Neutrophil (primary cell): ENCODE measurements at regions not wholly inside any gene's neighbourhood (a gene's known extent, or its start where the extent isn't known, plus 50 kb on each side); places are given as distances from the start of the nearest gene placed in this dataset.

ENCODE experiments used
- H3K27ac ChIP-seq: fragments of 200-600 bp; sonication (generic); 2 replicates; pipeline ENCODE4 v1.5.1; 2016; ENCODE audit warnings: mild to moderate bottlenecking, moderate library complexity
- H3K27me3 ChIP-seq: fragments of 200-600 bp; sonication (generic); 2 replicates; pipeline ENCODE4 v1.6.0; 2016; ENCODE audit warnings: mild to moderate bottlenecking
- H3K36me3 ChIP-seq: fragments of 200-600 bp; sonication (generic); 2 replicates; pipeline ENCODE4 v1.5.1; 2017
- H3K4me1 ChIP-seq, 2 experiments: fragments of 200-600 bp in 1 of 2; sonication (generic) in 1 of 2; 1 replicate in 1 of 2; 2 replicates in 1 of 2; pipeline versions ENCODE4 v1.5.1 to v1.6.1; 2013 to 2016; ENCODE audit warnings: low read depth in 1 of 2, low read length in 1 of 2, mild to moderate bottlenecking in 1 of 2, moderate library complexity in 1 of 2; ENCODE audit not compliant: control insufficient read depth in 1 of 2, insufficient read depth in 1 of 2
- H3K4me3 ChIP-seq, 2 experiments: fragments of 200-600 bp in 1 of 2; sonication (generic) in 1 of 2; 1 replicate in 1 of 2; 2 replicates in 1 of 2; pipeline ENCODE4 v1.5.1; 2013 to 2016; ENCODE audit warnings: low read depth in 1 of 2, low read length in 1 of 2, mild to moderate bottlenecking in 1 of 2, moderate library complexity in 1 of 2
- H3K9me3 ChIP-seq: fragments of 200-600 bp; sonication (generic); 2 replicates; pipeline ENCODE4 v1.5.1; 2016
- TF ChIP-seq, protein P1 (sequence below): fragments of 200-600 bp; sonication (generic); IDR thresholded peaks from 2 replicates; pipeline ENCODE4 v1.5.1; 2016; ENCODE audit warnings: antibody characterized with exemption

DNA sequence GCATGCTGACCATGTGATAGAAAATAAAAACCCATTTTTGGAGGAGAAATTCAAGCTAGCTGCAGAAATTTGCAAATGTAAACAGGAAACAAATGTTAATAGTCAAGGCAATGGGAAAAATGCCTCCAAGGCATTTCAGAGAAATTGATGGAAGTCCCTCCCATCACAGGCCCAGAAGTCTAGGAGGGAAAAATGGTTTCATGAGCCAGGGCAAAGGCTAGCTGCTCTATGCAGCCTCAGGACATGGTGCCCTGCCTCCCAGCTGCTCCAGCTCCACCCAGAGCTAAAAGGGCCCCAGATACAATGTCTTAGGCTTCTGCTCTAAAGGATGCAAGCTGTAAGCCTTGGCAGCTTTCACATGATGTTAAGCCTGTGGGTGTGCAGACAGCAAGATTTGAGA, 1419.4 kb upstream of the CELF4 start:
- H3K4me3 ChIP-seq, result no peak overlapping the region
- H3K27ac ChIP-seq, result no peak overlapping the region
- no peaks in the 10 kb centered on the region for H3K4me1 ChIP-seq

DNA sequence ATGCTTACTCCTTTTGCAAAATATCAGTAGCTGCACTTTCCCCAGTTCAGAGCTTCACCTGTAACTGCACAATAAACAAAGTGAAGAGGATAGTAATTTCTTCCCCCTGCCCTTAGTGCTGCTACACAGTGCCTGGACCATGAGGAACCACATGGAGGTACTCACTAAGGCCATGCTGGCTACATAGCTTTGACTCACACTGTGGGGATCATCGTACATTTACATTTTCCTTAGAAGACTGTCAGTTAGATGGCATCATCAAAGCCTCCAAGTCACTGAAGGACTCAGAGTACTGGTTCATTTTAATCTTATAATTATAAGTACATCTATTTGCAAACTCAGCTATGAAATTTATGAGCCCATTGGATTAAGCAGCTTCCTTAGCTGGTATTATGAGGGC, 1416.5 kb upstream of the CELF4 start:
- Histone ChIP-seq H3K9me3 (peaks cover 3% of the 10 kb centered on the region), H3K4me1 (no peaks in the 10 kb centered on the region), H3K27ac (no peak overlapping the region), H3K27me3 (no peaks in the 10 kb centered on the region), H3K36me3 (no peaks in the 10 kb centered on the region), H3K4me3 (no peak overlapping the region)
- TF ChIP-seq, protein P1, sequence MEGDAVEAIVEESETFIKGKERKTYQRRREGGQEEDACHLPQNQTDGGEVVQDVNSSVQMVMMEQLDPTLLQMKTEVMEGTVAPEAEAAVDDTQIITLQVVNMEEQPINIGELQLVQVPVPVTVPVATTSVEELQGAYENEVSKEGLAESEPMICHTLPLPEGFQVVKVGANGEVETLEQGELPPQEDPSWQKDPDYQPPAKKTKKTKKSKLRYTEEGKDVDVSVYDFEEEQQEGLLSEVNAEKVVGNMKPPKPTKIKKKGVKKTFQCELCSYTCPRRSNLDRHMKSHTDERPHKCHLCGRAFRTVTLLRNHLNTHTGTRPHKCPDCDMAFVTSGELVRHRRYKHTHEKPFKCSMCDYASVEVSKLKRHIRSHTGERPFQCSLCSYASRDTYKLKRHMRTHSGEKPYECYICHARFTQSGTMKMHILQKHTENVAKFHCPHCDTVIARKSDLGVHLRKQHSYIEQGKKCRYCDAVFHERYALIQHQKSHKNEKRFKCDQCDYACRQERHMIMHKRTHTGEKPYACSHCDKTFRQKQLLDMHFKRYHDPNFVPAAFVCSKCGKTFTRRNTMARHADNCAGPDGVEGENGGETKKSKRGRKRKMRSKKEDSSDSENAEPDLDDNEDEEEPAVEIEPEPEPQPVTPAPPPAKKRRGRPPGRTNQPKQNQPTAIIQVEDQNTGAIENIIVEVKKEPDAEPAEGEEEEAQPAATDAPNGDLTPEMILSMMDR, result no peak

More for the DNA sequence above, 1419.4 kb upstream of the CELF4 start:
- no peaks in the 10 kb centered on the region for H3K36me3 ChIP-seq
- TF ChIP-seq, protein P1, result no peak
- H3K27me3 ChIP-seq, result no peaks in the 10 kb centered on the region
- peaks cover 3% of the 10 kb centered on the region for H3K9me3 ChIP-seq

DNA sequence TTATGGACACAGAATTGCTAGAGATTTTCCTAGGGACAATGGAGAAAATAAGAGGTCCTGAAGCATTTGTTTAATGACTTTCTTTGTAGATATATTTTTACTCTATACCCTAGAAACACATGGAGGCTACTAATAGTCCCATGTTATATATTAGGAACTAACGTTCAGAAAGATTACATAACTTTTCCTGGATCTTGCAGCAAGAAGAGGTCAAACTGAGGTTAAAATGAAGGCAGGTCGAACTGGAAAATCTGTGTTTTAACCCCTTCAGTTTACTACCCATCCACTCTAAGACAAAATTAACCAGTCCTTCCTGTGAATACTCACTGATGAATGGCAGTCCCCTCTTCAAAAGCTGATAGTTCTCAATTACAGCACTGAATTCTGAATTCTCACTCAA, 1415.8 kb upstream of the CELF4 start:
- TF ChIP-seq, protein P1, result no peak
- Histone ChIP-seq H3K36me3 (no peaks in the 10 kb centered on the region), H3K4me1 (no peaks in the 10 kb centered on the region)

DNA sequence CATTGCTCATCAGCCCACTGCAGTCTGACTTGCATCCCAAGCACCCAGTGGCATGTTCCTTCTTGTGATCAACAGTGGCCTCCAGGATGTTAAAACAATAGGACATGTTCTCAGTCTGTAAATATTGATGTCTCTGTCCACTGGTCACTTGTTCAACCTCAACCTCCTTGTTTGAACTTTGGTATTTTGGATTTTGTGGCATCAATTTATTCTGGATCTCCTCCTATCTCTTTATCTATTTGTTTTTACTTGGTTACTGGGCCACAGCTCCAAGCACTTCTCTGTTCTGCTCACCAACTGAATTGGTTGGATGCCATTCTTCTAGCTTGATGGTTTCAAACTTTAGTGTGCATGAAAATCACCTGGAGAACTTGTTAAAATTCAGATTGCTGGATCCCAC, 1414.8 kb upstream of the CELF4 start:
- Histone ChIP-seq H3K27me3 (no peaks in the 10 kb centered on the region), H3K9me3 (no peaks in the 10 kb centered on the region), H3K4me1 (no peaks in the 10 kb centered on the region), H3K27ac (no peak overlapping the region), H3K36me3 (no peaks in the 10 kb centered on the region), H3K4me3 (no peak overlapping the region)
- TF ChIP-seq, protein P1, result no peak

More for the DNA sequence above, 1415.8 kb upstream of the CELF4 start:
- Histone ChIP-seq H3K4me3 (no peak overlapping the region), H3K27me3 (no peaks in the 10 kb centered on the region), H3K27ac (no peak overlapping the region), H3K9me3 (peaks cover 3% of the 10 kb centered on the region)

DNA sequence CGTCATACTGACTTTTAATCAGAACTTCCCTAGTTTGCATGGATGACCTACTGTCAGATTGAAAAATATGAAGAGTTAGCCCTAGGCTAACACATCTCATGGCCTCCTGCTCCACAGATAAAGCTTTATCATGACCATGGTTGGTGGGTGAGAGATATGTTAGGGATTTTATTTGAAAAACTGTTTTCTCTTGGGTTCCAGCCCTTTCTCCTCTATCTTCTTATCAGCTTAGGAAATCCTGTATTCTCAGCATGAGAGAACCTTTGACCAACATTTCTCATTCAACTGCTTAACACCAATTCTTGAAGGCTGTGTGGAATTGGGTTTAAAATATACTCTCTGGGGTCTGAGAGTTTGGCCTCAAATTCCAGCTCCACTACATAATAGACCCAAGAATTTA, 1407.0 kb upstream of the CELF4 start:
- H3K36me3 ChIP-seq, result no peaks in the 10 kb centered on the region
- H3K27me3 ChIP-seq, result no peaks in the 10 kb centered on the region
- H3K27ac ChIP-seq, result no peak overlapping the region
- no peak overlapping the region for H3K4me3 ChIP-seq
- H3K9me3 ChIP-seq, result no peaks in the 10 kb centered on the region
- TF ChIP-seq, protein P1, result no peak
- no peaks in the 10 kb centered on the region for H3K4me1 ChIP-seq

DNA sequence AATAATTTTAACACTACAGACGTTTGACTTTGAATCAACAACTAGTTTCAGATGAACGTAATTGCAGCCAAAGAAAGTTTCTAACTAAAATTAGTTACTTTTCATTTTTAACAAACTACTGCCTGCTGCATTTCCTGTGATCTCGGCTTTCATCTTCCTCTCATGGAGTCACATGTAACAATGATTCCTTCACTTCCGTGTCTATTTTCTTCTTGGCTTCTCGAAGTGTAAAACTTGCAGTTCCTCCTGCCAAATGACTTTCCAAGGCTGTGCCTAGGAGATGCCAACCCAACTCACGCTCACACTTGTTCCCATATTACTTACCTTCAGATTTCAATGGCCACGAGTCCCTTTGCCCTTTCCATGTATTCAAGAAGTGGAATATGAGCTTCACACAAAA, 1406.3 kb upstream of the CELF4 start:
- no peaks in the 10 kb centered on the region for H3K36me3 ChIP-seq
- H3K9me3 ChIP-seq, result no peaks in the 10 kb centered on the region
- no peaks in the 10 kb centered on the region for H3K27me3 ChIP-seq
- H3K27ac ChIP-seq, result no peak overlapping the region
- no peaks in the 10 kb centered on the region for H3K4me1 ChIP-seq
- TF ChIP-seq, protein P1, result no peak
- no peak overlapping the region for H3K4me3 ChIP-seq
